ENCODE measurements at regions not wholly inside any gene's neighbourhood (a gene's known extent, or its start where the extent isn't known, plus 50 kb on each side); places are given as distances from the start of the nearest gene placed in this dataset.

GRCh38 chr13:22263185-22263584 lies 592.3 kb downstream of the FGF9 start:
- 13 to 100% (median 86%) methylated on average over 1 to 2 of the region's 2 CpGs; no CpG with 5 or more reads in 2 of the 10 experiments for WGBS, 10 experiments
- Histone ChIP-seq H3K4me1 (replicated peaks in 1 of 2) (peaks cover 0 to 10% of the 10 kb centered on the region in 2 donors), H3K27ac (no peak overlapping the region), H3K4me3 (no peak overlapping the region)
- peak in 5 of 8 experiments; percentile 12 to 68 (median 30) for ATAC-seq (replicated peaks in 6 of 8)
- in situ Hi-C loops (cut with MboI; ENCODE audit: low pct_unique_long_range_greater_than_20kb in 2 of 9, low sequenced_read_pairs in 9 of 9, unreplicated experiment in 9 of 9) = no loop called here

- Histone ChIP-seq H3K4me1 (replicated peaks in 1 of 2) (peaks cover 0 to 10% of the 10 kb centered on the region in 2 donors), H3K4me3 (no peak overlapping the region), H3K27ac (no peak overlapping the region)
- in situ Hi-C loops (cut with MboI; ENCODE audit: low pct_unique_long_range_greater_than_20kb in 2 of 9, low sequenced_read_pairs in 9 of 9, unreplicated experiment in 9 of 9) = no loop called here
- 0 to 95% (median 81%) methylated on average over 1 to 5 of the region's 5 CpGs; no CpG with 5 or more reads in 4 of the 10 experiments for whole genome bisulfite sequencing, 10 experiments
- ATAC-seq (replicated peaks in 6 of 8) = no peak
These were observed 594.7 kb downstream of the FGF9 start for GRCh38 chr13:22265563-22265962.

GRCh38 chr13:22270881-22271280 lies 600.0 kb downstream of the FGF9 start:
- no peak for ATAC-seq (replicated peaks in 6 of 8)
- H3K27ac ChIP-seq = no peak overlapping the region
- in situ Hi-C loops (cut with MboI; ENCODE audit: low pct_unique_long_range_greater_than_20kb in 2 of 9, low sequenced_read_pairs in 9 of 9, unreplicated experiment in 9 of 9) = no loop called here
- H3K4me3 ChIP-seq = no peak overlapping the region
- H3K4me1 ChIP-seq (replicated peaks in 1 of 2) = peaks cover 0 to 20% of the 10 kb centered on the region in 2 donors
- 42 to 100% (median 85%) methylated on average over 1 to 4 of the region's 5 CpGs; no CpG with 5 or more reads in 4 of the 10 experiments for WGBS, 10 experiments

- H3K27ac ChIP-seq = no peak overlapping the region
- 0 to 72% (median 42%) methylated on average over 1 to 2 of the region's 2 CpGs; no CpG with 5 or more reads in 2 of the 10 experiments for WGBS, 10 experiments
- H3K4me3 ChIP-seq = no peak overlapping the region
- in situ Hi-C loops (cut with MboI; ENCODE audit: low pct_unique_long_range_greater_than_20kb in 2 of 9, low sequenced_read_pairs in 9 of 9, unreplicated experiment in 9 of 9) = no loop called here
- ATAC-seq (replicated peaks in 6 of 8) = peak in 5 of 8 experiments; percentile 97 to 99 (median 98)
- H3K4me1 ChIP-seq (replicated peaks in 1 of 2) = peaks cover 0 to 20% of the 10 kb centered on the region in 2 donors
These were observed 601.0 kb downstream of the FGF9 start for GRCh38 chr13:22271903-22272302.

GRCh38 chr13:22275393-22275792 lies 604.5 kb downstream of the FGF9 start:
- no peak overlapping the region for H3K27ac ChIP-seq
- 83 to 100% (median 95%) methylated on average over 1 to 3 of the region's 3 CpGs; no CpG with 5 or more reads in 6 of the 10 experiments for WGBS, 10 experiments
- H3K4me3 ChIP-seq = no peak overlapping the region
- in situ Hi-C loops (cut with MboI; ENCODE audit: low pct_unique_long_range_greater_than_20kb in 2 of 9, low sequenced_read_pairs in 9 of 9, unreplicated experiment in 9 of 9) = loop anchor here in 1 of 9 experiments (25.0 kb wide), 1 partner anchor 613 kb away; the partner anchor contains the start of gene FGF9
- peaks cover 0 to 20% of the 10 kb centered on the region in 2 donors for H3K4me1 ChIP-seq (replicated peaks in 1 of 2)
- ATAC-seq (replicated peaks in 6 of 8) = no peak

GRCh38 chr13:22276616-22277015 lies 605.7 kb downstream of the FGF9 start:
- 15 to 100% (median 96%) methylated on average over 1 to 4 of the region's 5 CpGs; no CpG with 5 or more reads in 3 of the 10 experiments for WGBS, 10 experiments
- no peak overlapping the region for H3K4me3 ChIP-seq
- peaks cover 0 to 13% of the 10 kb centered on the region in 2 donors for H3K4me1 ChIP-seq (replicated peaks in 1 of 2)
- no peak overlapping the region for H3K27ac ChIP-seq
- ATAC-seq (replicated peaks in 6 of 8) = no peak
- in situ Hi-C loops (cut with MboI; ENCODE audit: low pct_unique_long_range_greater_than_20kb in 2 of 9, low sequenced_read_pairs in 9 of 9, unreplicated experiment in 9 of 9) = loop anchor here in 1 of 9 experiments (25.0 kb wide), 1 partner anchor 614 kb away; the partner anchor contains the start of gene FGF9

GRCh38 chr13:22278336-22278929 lies 607.6 kb downstream of the FGF9 start:
- in situ Hi-C loops (cut with MboI; ENCODE audit: low pct_unique_long_range_greater_than_20kb in 2 of 9, low sequenced_read_pairs in 9 of 9, unreplicated experiment in 9 of 9) = loop anchor here in 1 of 9 experiments (25.0 kb wide), 1 partner anchor 616 kb away; the partner anchor contains the start of gene FGF9

GRCh38 chr13:22285867-22286266 lies 615.0 kb downstream of the FGF9 start:
- in situ Hi-C loops (cut with MboI; ENCODE audit: low pct_unique_long_range_greater_than_20kb in 2 of 9, low sequenced_read_pairs in 9 of 9, unreplicated experiment in 9 of 9) = loop anchor here in 1 of 9 experiments (25.0 kb wide), 1 partner anchor 624 kb away; the partner anchor contains the start of gene FGF9
- no peak for ATAC-seq (replicated peaks in 6 of 8)
- 0 to 100% (median 75%) methylated on average over 1 to 3 of the region's 4 CpGs; no CpG with 5 or more reads in 1 of the 10 experiments for WGBS, 10 experiments

More at GRCh38 chr13:22278336-22278929, 607.6 kb downstream of the FGF9 start:
- peak in 1 of 8 experiments; percentile 38 for ATAC-seq (replicated peaks in 6 of 8)
- WGBS, 10 experiments = 0 to 93% (median 67%) methylated on average over 1 to 5 of the region's 5 CpGs; no CpG with 5 or more reads in 1 of the 10 experiments
- Histone ChIP-seq H3K4me3 (no peak overlapping the region), H3K27ac (no peak overlapping the region), H3K4me1 (replicated peaks in 1 of 2) (no peaks in the 10 kb centered on the region)

GRCh38 chr13:22286338-22286737 lies 615.5 kb downstream of the FGF9 start:
- no peak for ATAC-seq (replicated peaks in 6 of 8)
- Histone ChIP-seq H3K4me1 (replicated peaks in 1 of 2) (no peaks in the 10 kb centered on the region), H3K4me3 (no peak overlapping the region), H3K27ac (no peak overlapping the region)
- WGBS, 10 experiments = 0 to 93% (median 73%) methylated on average over 2 to 4 of the region's 4 CpGs
- in situ Hi-C loops (cut with MboI; ENCODE audit: low pct_unique_long_range_greater_than_20kb in 2 of 9, low sequenced_read_pairs in 9 of 9, unreplicated experiment in 9 of 9) = loop anchor here in 1 of 9 experiments (25.0 kb wide), 1 partner anchor 624 kb away; the partner anchor contains the start of gene FGF9

More at GRCh38 chr13:22285867-22286266, 615.0 kb downstream of the FGF9 start:
- no peak overlapping the region for H3K27ac ChIP-seq
- H3K4me1 ChIP-seq (replicated peaks in 1 of 2) = no peaks in the 10 kb centered on the region
- no peak overlapping the region for H3K4me3 ChIP-seq

- H3K27ac ChIP-seq = no peak overlapping the region
- no peak for ATAC-seq (replicated peaks in 6 of 8)
- 38 to 100% (median 94%) methylated on average over 1 to 6 of the region's 6 CpGs; no CpG with 5 or more reads in 1 of the 10 experiments for WGBS, 10 experiments
- H3K4me1 ChIP-seq (replicated peaks in 1 of 2) = no peaks in the 10 kb centered on the region
- in situ Hi-C loops (cut with MboI; ENCODE audit: low pct_unique_long_range_greater_than_20kb in 2 of 9, low sequenced_read_pairs in 9 of 9, unreplicated experiment in 9 of 9) = loop anchor here in 1 of 9 experiments (25.0 kb wide), 1 partner anchor 625 kb away; the partner anchor contains the start of gene FGF9
- H3K4me3 ChIP-seq = no peak overlapping the region
These were observed 616.6 kb downstream of the FGF9 start for GRCh38 chr13:22287343-22287920.

- H3K27ac ChIP-seq = no peak overlapping the region
- no peak overlapping the region for H3K4me3 ChIP-seq
- in situ Hi-C loops (cut with MboI; ENCODE audit: low pct_unique_long_range_greater_than_20kb in 2 of 9, low sequenced_read_pairs in 9 of 9, unreplicated experiment in 9 of 9) = loop anchor here in 1 of 9 experiments (25.0 kb wide), 1 partner anchor 626 kb away; the partner anchor contains the start of gene FGF9
- ATAC-seq (replicated peaks in 6 of 8) = no peak
- no peaks in the 10 kb centered on the region for H3K4me1 ChIP-seq (replicated peaks in 1 of 2)
- 0 to 100% (median 40%) methylated on average over 1 to 4 of the region's 4 CpGs; no CpG with 5 or more reads in 3 of the 10 experiments for WGBS, 10 experiments
These were observed 617.6 kb downstream of the FGF9 start for GRCh38 chr13:22288496-22288895.

GRCh38 chr13:22289711-22290110 lies 618.8 kb downstream of the FGF9 start:
- Histone ChIP-seq H3K4me3 (no peak overlapping the region), H3K4me1 (replicated peaks in 1 of 2) (no peaks in the 10 kb centered on the region), H3K27ac (no peak overlapping the region)
- WGBS, 10 experiments = 3 to 100% (median 92%) methylated on average over 1 to 2 of the region's 2 CpGs
- ATAC-seq (replicated peaks in 6 of 8) = no peak
- in situ Hi-C loops (cut with MboI; ENCODE audit: low pct_unique_long_range_greater_than_20kb in 2 of 9, low sequenced_read_pairs in 9 of 9, unreplicated experiment in 9 of 9) = loop anchor here in 1 of 9 experiments (25.0 kb wide), 1 partner anchor 627 kb away; the partner anchor contains the start of gene FGF9

- Histone ChIP-seq H3K4me3 (no peak overlapping the region), H3K27ac (no peak overlapping the region), H3K4me1 (replicated peaks in 1 of 2) (no peaks in the 10 kb centered on the region)
- 57 to 100% (median 83%) methylated on average over 2 to 3 of the region's 3 CpGs for WGBS, 10 experiments
- in situ Hi-C loops (cut with MboI; ENCODE audit: low pct_unique_long_range_greater_than_20kb in 2 of 9, low sequenced_read_pairs in 9 of 9, unreplicated experiment in 9 of 9) = loop anchor here in 1 of 9 experiments (25.0 kb wide), 1 partner anchor 636 kb away; the partner anchor contains the start of gene FGF9
- no peak for ATAC-seq (replicated peaks in 6 of 8)
These were observed 627.7 kb downstream of the FGF9 start for GRCh38 chr13:22298530-22298929.

All from motor neuron (in vitro differentiated cells).